Stimulated activated CD8-positive, alpha-beta memory T cell treated with anti-CD3 and anti-CD28 coated beads, Interleukin-15, amount 100 ng/mL, for 24 hours (primary cell): ENCODE measurements at regions not wholly inside any gene's neighbourhood (a gene's known extent, or its start where the extent isn't known, plus 50 kb on each side); places are given as distances from the start of the nearest gene placed in this dataset.

ENCODE experiments used
- DNase-seq: peaks from one replicate; pipeline ENCODE4 v3.0.0-alpha.2; 2020; ENCODE audit warnings: low read depth

- no peak for DNase-seq
These were observed 51.3 kb upstream of the ADRA1D start for GRCh38 chr20:4300401-4300800.

GRCh38 chr20:4299773-4300172 is 50.7 kb upstream of the ADRA1D start:
- no peak for DNase-seq

- DNase-seq: no peak
These were observed 50.1 kb upstream of the ADRA1D start for GRCh38 chr20:4299216-4299615.
